HG03095 (cell line): ENCODE measurements at regions not wholly inside any gene's neighbourhood (a gene's known extent, or its start where the extent isn't known, plus 50 kb on each side); places are given as distances from the start of the nearest gene placed in this dataset.
"Not testable (repeated sequence)": the region's sequence is repeated elsewhere in the genome, so short reads cannot be mapped to it uniquely, and the experiment has no call there.

Source experiments
- ATAC-seq: cut with Tn5 transposase; IDR thresholded peaks from one replicate; pipeline ENCODE4 v1.9.1; 2021; ENCODE audit warnings: moderate library complexity; ENCODE audit not compliant: unreplicated experiment

- ATAC-seq: no peak
These were observed 139.7 kb downstream of the B3GNT2 start for GRCh38 chr2:62335612-62336011.

GRCh38 chr2:62334440-62335058 lies 138.6 kb downstream of the B3GNT2 start:
- ATAC-seq: peak; percentile 54

GRCh38 chr2:62334009-62334408 lies 138.1 kb downstream of the B3GNT2 start:
- ATAC-seq: no peak

GRCh38 chr2:62330959-62331358 lies 135.0 kb downstream of the B3GNT2 start:
- no peak for ATAC-seq

GRCh38 chr2:62329797-62330196 lies 133.9 kb downstream of the B3GNT2 start:
- ATAC-seq: no peak

- ATAC-seq: no peak
These were observed 130.8 kb downstream of the B3GNT2 start for GRCh38 chr2:62326735-62327134.

- ATAC-seq: no peak
These were observed 129.5 kb downstream of the B3GNT2 start for GRCh38 chr2:62325398-62325797.

GRCh38 chr2:62321380-62322289 lies 125.7 kb downstream of the B3GNT2 start:
- ATAC-seq: no peak

GRCh38 chr2:62320657-62321357 lies 124.9 kb downstream of the B3GNT2 start:
- ATAC-seq: no peak

GRCh38 chr2:62320137-62320536 lies 124.2 kb downstream of the B3GNT2 start:
- not testable (repeated sequence) for ATAC-seq

GRCh38 chr2:62319070-62319469 lies 123.2 kb downstream of the B3GNT2 start:
- no peak for ATAC-seq

- no peak for ATAC-seq
These were observed 119.6 kb downstream of the B3GNT2 start for GRCh38 chr2:62315476-62315875.

- no peak for ATAC-seq
These were observed 118.4 kb downstream of the B3GNT2 start for GRCh38 chr2:62314291-62314690.

- ATAC-seq: peak; percentile 68
These were observed 117.7 kb downstream of the B3GNT2 start for GRCh38 chr2:62313449-62314227.

- ATAC-seq: peak; percentile 51
These were observed 113.7 kb downstream of the B3GNT2 start for GRCh38 chr2:62309465-62310091.

- no peak for ATAC-seq
These were observed 113.2 kb downstream of the B3GNT2 start for GRCh38 chr2:62309081-62309464.

- ATAC-seq: no peak
These were observed 111.8 kb downstream of the B3GNT2 start for GRCh38 chr2:62307469-62308389.

- ATAC-seq: no peak
These were observed 111.0 kb downstream of the B3GNT2 start for GRCh38 chr2:62306751-62307468.
